Ishikawa (cell line): ENCODE measurements at regions not wholly inside any gene's neighbourhood (a gene's known extent, or its start where the extent isn't known, plus 50 kb on each side); places are given as distances from the start of the nearest gene placed in this dataset.

ENCODE experiments used
- CEBPB ChIP-seq: IDR thresholded peaks from 2 replicates; pipeline ENCODE4 v1.6.1; 2012
- FOXM1 ChIP-seq: IDR thresholded peaks from 2 replicates; pipeline ENCODE4 v1.6.1; 2012; ENCODE audit warnings: low read depth, borderline replicate concordance
- RAD21 ChIP-seq: IDR thresholded peaks from 2 replicates; pipeline ENCODE4 v1.6.1; 2012; ENCODE audit warnings: low read depth
- TAF1 ChIP-seq: IDR thresholded peaks from 2 replicates; pipeline ENCODE4 v1.6.1; 2012; ENCODE audit warnings: low read depth, mild to moderate bottlenecking
- YY1 ChIP-seq: IDR thresholded peaks from 2 replicates; pipeline ENCODE4 v1.6.1; 2012; ENCODE audit warnings: low read depth
- TF ChIP-seq, protein P1 (sequence below): IDR thresholded peaks from 2 replicates; pipeline ENCODE4 v1.6.1; 2012

DNA sequence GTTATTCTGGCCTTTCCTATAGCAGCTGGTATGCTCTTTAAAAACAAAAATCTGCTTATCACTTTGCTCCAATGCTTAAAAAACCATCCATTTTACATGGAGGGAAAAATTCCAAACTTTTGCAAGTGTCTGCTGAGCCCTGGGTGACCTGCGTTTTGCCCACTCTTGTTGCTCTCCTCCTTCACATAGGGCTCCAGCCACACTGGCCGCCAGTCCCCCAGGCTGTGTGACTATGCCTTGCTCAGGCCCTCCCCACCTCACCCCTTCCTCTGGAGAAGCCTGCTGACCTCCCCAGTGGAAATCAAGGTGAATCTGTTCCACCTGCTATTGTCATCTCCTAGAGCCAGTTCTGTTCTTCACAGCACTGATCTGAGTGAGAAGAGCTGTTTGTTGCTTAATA, 126.9 kb downstream of the SLC25A47 start:
- no peak for TF ChIP-seq CEBPB
- TF ChIP-seq YY1, result no peak
- no peak for TF ChIP-seq RAD21
- no peak for TF ChIP-seq TAF1
- TF ChIP-seq, protein P1, sequence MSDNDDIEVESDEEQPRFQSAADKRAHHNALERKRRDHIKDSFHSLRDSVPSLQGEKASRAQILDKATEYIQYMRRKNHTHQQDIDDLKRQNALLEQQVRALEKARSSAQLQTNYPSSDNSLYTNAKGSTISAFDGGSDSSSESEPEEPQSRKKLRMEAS, result no peak
- TF ChIP-seq FOXM1, result no peak
